ENCODE measurements at regions not wholly inside any gene's neighbourhood (a gene's known extent, or its start where the extent isn't known, plus 50 kb on each side); places are given as distances from the start of the nearest gene placed in this dataset.

DNA sequence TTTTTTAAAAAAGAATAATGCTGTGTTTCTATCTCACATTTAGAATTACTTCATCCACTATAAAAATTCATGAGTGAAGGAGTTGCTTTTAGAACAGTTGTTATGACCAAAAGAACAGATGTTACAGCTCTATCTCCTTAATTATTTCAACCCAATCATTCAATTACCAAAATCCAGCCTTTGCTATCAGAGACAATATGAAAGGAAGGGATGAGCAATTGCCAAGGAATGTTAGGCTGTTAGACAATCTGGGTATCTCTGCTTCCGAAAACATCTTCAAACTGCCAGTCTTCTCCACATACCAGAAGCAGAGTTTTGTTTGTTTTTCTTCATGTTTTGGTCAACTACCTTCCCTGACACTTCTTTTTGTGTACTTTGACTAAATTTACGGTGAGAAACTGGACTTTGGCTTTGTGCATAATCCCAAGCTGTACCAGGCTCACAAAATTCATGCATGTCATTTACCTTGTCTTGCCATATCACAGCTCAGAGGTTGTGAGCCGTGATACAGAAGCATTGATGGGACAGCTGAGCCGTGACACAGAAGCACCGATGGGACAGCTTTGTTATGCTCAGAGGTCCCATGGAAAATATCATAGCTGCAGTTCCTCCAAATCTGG lies 405.5 kb downstream of the KIF4B start:
- no peak for DNase-seq (ENCODE audit: low read depth)

GRCh38 chr5:155430192-155430591 lies 416.6 kb downstream of the KIF4B start:
- no peak for DNase-seq (ENCODE audit: low read depth)

DNA sequence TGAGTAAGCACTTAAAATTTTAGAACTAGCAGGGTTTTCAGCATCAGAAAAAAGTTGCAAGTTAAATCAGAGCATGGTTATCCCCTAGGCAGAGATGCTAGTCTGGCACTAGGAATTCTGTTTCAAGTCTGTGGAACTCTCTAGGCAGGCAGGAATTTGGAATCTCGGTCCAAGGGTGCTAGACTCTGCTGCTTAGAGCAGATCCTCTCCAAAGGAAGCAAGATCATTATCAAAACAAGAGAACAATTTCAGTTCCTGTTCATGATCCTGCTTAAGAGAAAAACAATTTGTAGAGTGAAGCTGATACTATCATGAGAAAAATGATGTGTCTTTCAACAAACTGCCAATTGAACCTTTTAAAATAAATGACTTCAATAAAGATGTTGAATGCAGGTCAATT lies 420.7 kb downstream of the KIF4B start:
- DNase-seq (ENCODE audit: low read depth): no peak

DNA sequence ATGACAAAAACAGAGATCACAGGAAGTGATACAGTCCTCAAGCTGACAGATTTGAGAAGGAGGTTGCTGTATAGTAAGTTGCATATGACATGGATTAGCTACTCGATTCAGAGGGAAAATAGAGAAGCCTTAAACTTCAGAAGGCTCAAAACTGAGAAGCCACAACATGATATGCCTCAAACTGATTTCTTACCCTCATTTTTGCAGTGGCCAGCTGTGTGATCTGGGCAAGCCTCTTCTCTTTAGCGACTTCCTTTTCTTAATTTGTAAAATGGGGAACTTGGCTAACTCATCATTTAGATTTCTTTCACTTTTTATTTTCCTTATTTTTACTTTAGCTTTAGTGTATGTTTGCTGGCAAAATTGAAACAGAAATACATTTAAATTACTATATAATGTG lies 421.1 kb downstream of the KIF4B start:
- DNase-seq (ENCODE audit: low read depth): no peak

DNA sequence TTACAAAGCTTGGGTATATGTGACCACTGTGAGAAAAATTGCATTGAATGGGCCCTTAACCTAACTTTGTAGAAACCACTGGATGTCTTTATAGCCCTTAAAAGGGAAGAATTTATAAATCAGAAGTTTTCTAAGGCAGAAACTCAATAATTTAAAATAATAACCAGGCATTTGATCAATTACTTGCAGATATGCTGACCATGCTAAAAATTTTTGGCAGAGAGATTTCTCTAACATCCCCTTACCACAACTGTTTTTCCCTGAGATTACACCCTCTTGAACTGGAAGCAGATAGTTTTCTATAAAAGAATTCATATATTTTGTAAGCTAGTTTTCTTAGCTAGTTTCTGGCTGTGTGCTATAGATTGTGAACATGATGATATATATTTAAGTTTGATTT lies 428.3 kb downstream of the KIF4B start:
- no peak for DNase-seq (ENCODE audit: low read depth)

DNA sequence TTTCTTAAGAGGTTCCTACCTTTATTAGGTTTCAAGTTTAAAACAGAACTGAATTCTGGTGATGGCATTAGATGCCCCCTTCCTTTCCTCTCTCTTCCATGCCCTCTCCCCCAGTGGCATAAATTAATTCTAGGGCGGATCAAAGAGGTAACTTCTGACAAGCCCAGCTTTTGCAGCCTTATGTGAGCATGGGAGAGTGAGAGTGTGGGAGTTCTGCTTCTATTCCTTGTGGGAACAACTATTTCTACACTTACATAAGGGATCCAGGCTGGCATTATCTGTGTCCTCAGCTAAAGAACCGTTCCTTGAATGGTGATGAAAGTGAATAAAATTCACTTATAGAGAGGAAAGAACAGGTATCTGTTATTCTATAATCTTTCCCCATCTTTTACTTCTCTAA lies 437.6 kb downstream of the KIF4B start:
- no peak for DNase-seq (ENCODE audit: low read depth)

GRCh38 chr5:155455791-155456514 lies 442.4 kb downstream of the KIF4B start:
- DNase-seq (ENCODE audit: low read depth): no peak

DNA sequence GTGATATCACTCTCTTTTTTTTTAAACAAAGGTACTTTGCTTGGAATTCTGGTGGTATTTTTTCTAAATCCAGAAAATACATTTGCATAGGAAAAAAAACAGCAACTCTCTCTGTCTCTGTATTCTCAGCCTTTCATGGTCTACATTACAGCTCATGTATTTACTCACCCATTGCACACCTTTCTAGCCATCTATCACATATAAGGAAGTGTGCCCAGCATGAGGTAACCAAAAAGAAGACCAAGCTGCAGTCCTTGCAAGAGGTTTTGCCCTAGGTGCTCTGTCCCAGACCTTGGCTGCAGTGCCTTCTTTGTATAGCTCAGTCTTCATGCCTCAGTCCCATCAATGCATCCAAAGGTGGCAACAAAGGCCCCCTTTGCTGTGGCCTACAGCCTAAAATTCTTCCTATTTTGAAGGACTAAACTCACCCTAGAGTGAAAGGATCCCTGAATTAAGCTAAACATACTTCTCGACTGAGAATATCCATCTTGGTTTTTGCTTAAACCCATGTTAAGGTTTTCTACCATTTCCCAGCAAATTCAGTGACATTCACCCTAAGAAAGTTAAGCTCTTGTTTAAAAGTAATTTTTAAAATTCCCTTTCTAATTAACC lies 446.4 kb downstream of the KIF4B start:
- DNase-seq (ENCODE audit: low read depth): no peak

- DNase-seq (ENCODE audit: low read depth): no peak
Observed at GRCh38 chr5:155460501-155460931, 447.0 kb downstream of the KIF4B start.

GRCh38 chr5:155461304-155461703 lies 447.7 kb downstream of the KIF4B start:
- no peak for DNase-seq (ENCODE audit: low read depth)

GRCh38 chr5:155466851-155467250 lies 453.3 kb downstream of the KIF4B start:
- no peak for DNase-seq (ENCODE audit: low read depth)

DNA sequence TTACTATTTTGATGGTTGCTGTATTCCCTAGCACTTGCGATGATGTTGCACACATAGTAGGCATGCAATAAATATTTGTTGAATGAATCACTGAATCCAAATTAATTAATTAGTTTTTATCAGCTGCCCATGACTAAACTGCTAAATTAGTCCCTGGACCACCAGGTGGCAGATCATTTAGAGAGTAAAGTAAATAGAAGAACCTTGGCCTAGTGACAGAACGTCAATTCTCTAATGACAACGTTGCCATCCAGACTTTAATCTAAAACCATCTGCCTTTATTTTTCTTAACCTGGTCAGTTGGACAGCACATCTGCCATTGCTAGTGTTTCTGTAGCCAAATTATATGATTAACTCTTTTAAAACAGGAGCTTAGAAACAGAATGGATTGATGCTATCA lies 457.5 kb downstream of the KIF4B start:
- no peak for DNase-seq (ENCODE audit: low read depth)

DNA sequence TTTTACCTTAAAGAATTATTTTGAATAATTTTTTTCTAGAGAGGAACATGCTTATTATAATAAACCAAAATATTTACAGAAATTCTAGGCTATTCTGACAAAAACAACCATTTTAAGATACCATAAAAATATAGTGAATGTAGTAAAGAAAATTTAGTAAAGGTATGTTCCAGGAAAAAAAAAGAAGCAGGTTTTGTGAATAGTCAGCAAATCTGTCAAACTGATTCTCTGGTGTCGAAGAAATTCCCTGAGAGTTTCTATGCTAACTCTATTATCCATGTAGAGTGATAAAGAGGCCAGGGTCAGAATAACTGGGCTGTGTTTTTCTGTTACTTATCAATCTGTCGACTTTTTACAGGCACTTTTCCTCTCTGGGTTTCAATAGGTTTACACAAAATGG lies 459.2 kb downstream of the KIF4B start:
- no peak for DNase-seq (ENCODE audit: low read depth)

- no peak for DNase-seq (ENCODE audit: low read depth)
Observed at GRCh38 chr5:155475318-155475717, 461.8 kb downstream of the KIF4B start.

- no peak for DNase-seq (ENCODE audit: low read depth)
Observed at GRCh38 chr5:155480731-155481131, 467.2 kb downstream of the KIF4B start.

DNA sequence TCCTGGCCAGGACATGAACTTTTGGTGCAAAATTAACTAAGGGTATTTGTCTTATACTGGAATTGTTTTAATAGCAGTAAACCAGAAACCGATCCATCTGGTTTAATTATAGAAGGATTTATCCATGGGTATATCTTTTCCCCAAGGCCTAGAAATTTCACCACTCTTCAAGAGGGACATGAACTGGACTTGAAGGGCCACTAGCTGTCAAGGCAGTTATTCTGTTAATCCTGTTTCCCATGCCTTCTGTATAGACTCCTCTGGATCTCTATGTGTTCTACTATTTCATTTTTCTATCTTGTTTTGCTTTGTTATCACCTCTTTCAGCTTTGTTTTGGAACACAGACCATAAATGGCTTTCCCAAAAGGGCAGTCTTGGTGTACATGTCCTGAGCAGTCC lies 467.6 kb downstream of the KIF4B start:
- DNase-seq (ENCODE audit: low read depth): no peak

DNA sequence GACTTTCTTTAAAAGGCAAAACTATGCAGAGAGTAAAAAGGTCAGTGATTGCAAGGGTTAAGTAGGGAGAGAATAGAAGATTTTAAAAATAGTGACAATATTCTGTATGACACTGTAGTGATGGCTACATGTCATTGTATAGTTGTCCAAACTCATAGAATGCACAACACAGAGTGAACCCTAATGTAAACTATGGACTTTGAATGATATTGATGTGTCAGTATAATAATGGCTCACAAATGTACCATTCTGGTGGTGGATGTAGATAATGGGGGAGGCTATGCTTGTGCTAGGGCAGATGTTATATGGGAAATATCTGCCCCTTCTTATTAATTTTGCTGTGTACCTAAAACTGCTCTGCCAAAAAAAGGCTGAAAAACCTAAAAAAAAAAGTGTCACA lies 468.9 kb downstream of the KIF4B start:
- no peak for DNase-seq (ENCODE audit: low read depth)

DNA sequence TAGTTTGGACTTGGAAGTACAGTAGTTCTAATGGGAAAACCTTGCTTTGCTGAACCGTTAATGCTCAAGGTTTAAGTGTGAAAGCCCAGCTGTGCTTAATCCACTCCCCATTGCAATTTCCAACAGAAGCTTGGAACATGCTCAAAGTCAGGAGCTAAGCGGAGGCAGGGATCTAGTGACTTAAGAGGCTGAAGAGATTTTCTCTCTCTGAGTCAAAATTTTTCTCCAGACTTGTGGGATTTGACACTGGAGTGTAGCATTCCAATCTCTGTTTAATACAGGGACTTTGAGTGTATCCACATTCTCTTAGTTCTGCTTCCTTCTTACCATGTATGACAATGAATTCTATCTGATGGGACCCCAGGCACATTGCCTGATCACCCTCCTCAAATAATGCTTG lies 471.8 kb downstream of the KIF4B start:
- no peak for DNase-seq (ENCODE audit: low read depth)

GRCh38 chr5:155489949-155490348 lies 476.4 kb downstream of the KIF4B start:
- DNase-seq (ENCODE audit: low read depth): no peak

DNA sequence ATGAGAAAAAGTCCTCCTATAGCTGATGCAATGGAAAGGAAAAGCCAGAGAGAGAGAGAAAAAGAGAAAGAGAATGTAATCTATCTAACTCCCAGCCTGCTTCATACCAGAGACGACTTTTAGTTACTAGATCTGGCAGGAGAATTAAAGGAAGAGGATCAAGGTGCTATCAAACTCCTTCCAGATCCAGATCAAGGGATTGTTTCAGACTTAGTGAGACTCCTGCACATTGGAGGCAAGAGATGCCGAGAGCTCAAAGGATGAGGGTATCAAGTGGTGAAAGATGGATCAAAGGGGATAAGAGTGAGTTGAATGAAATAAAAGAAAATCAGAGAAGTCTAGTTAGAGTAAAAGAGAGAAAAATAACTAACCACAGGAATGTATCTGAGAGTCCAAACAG lies 478.6 kb downstream of the KIF4B start:
- DNase-seq (ENCODE audit: low read depth): no peak

GRCh38 chr5:155504606-155505005 lies 491.1 kb downstream of the KIF4B start:
- DNase-seq (ENCODE audit: low read depth): no peak

GRCh38 chr5:155507363-155507762 lies 493.8 kb downstream of the KIF4B start:
- DNase-seq (ENCODE audit: low read depth): no peak

- no peak for DNase-seq (ENCODE audit: low read depth)
Observed at GRCh38 chr5:155508673-155509072, 495.1 kb downstream of the KIF4B start.

GRCh38 chr5:155512329-155512728 lies 498.8 kb downstream of the KIF4B start:
- no peak for DNase-seq (ENCODE audit: low read depth)
